ENCODE measurements at regions not wholly inside any gene's neighbourhood (a gene's known extent, or its start where the extent isn't known, plus 50 kb on each side); places are given as distances from the start of the nearest gene placed in this dataset.

- intact Hi-C loops (cut with DNase I; ENCODE audit: low total_unique reads) = no loop called here
- H3K27me3 ChIP-seq = no peaks in the 10 kb centered on the region
- no peak overlapping the region for H3K27ac ChIP-seq
- no peak for TF ChIP-seq POLR2AphosphoS5 (IDR thresholded peaks at IDR 0.05)
- TF ChIP-seq, protein P1, sequence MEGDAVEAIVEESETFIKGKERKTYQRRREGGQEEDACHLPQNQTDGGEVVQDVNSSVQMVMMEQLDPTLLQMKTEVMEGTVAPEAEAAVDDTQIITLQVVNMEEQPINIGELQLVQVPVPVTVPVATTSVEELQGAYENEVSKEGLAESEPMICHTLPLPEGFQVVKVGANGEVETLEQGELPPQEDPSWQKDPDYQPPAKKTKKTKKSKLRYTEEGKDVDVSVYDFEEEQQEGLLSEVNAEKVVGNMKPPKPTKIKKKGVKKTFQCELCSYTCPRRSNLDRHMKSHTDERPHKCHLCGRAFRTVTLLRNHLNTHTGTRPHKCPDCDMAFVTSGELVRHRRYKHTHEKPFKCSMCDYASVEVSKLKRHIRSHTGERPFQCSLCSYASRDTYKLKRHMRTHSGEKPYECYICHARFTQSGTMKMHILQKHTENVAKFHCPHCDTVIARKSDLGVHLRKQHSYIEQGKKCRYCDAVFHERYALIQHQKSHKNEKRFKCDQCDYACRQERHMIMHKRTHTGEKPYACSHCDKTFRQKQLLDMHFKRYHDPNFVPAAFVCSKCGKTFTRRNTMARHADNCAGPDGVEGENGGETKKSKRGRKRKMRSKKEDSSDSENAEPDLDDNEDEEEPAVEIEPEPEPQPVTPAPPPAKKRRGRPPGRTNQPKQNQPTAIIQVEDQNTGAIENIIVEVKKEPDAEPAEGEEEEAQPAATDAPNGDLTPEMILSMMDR (IDR thresholded peaks at IDR 0.05) = no peak
- no peaks in the 10 kb centered on the region for H3K4me1 ChIP-seq
- no peak for DNase-seq (ENCODE audit: low spot score in 2 of 2)
- no peak overlapping the region for H3K4me3 ChIP-seq
- no peaks in the 10 kb centered on the region for H3K9me3 ChIP-seq
- no peaks in the 10 kb centered on the region for H3K36me3 ChIP-seq
These were observed 119.4 kb downstream of the MFAP3L start for GRCh38 chr4:169906821-169907220.

DNA sequence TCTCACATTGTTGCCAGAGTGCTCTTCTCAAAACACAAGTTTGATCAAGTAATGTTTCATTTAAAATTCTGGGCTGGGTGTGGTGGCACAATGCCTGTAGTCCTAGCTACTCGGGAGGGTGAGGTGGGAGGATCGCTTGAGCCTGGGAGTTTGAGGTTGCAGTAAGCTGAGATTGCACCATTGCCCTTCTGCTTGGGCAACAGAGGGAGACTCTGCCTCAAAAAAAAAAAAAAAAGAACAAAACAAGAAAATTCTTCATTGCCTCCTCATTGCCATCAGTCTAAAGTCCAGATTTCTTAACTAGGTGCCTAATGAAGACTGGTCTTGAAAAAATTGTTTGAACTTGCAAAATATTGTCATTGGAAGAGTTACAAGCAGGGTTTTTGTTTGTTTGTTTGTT lies 120.1 kb downstream of the MFAP3L start:
- H3K9me3 ChIP-seq = no peaks in the 10 kb centered on the region
- H3K4me1 ChIP-seq = no peaks in the 10 kb centered on the region
- H3K27me3 ChIP-seq = no peaks in the 10 kb centered on the region
- TF ChIP-seq, protein P1 (IDR thresholded peaks at IDR 0.05) = no peak
- TF ChIP-seq POLR2AphosphoS5 (IDR thresholded peaks at IDR 0.05) (no peak), POLR2A (IDR thresholded peaks at IDR 0.05) (no peak)
- intact Hi-C loops (cut with DNase I; ENCODE audit: low total_unique reads) = no loop called here
- no peak overlapping the region for H3K4me3 ChIP-seq
- no peaks in the 10 kb centered on the region for H3K36me3 ChIP-seq
- no peak for DNase-seq (ENCODE audit: low spot score in 2 of 2)
- no peak overlapping the region for H3K27ac ChIP-seq

DNA sequence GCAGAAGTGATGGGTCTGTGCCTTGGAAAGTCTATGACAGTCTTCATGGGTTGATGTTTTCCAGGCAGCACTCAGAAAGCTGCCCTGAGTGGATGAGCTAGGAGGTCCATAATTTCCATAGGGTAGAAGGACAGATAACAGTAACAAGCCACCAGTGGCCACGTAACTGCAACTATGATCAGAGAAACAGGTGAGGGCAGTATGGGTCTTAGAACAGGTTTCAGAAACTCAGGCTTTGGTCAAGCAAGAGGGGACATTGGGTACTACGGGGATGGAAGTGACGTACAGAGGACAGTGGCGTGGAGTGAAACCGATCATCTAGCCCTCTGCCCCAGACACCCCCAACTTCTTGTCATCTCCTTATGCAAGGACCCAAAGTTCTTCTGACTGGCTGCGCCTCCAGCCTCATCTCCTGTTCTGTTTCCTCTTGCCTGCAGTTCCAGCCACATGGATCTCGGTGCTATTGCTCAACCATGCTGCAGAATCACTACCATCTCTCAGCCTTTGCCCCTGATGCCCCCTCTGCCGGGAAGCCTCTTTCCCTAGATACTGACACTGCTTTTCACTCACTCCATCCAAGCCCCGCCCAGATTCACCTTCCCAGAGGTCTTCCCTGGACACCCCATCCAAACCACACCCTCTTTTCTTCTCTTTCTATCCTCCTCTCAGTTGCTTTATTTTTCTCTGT lies 123.4 kb downstream of the MFAP3L start:
- H3K36me3 ChIP-seq = no peaks in the 10 kb centered on the region
- DNase-seq (ENCODE audit: low spot score in 2 of 2) = no peak

DNA sequence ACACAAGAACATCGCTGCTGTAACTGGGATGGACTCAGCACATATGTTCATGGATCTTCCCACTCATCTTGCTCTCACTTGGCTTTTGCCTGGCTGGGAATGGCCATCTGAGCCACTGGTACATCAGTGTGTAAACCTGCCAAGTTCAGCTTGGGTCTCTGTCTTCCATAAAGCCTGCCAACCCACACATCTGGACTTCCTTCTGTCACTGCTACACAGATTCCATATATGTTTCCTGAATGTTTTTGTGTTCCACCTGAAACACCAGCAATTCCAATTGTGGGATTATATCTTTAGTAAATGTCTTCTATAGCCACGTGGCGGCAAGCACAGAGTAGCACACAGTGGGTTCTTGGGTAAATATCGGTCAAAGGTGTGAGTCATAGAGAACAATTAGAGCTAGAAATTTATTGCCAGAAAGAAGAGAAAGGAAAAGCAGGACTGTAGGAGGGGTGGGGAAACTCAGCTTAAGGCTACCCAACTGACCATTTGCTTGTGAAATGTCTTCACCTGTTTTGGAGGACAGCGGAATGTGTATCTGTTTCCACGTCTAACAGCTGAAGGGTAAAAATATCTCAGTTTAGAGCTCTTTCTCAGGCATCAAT lies 125.9 kb downstream of the MFAP3L start:
- no peak overlapping the region for H3K4me3 ChIP-seq
- no peak for DNase-seq (ENCODE audit: low spot score in 2 of 2)
- H3K4me1 ChIP-seq = no peaks in the 10 kb centered on the region
- TF ChIP-seq POLR2AphosphoS5 (IDR thresholded peaks at IDR 0.05) = no peak
- TF ChIP-seq POLR2A (IDR thresholded peaks at IDR 0.05) = no peak
- TF ChIP-seq, protein P1 (IDR thresholded peaks at IDR 0.05) = no peak
- intact Hi-C loops (cut with DNase I; ENCODE audit: low total_unique reads) = no loop called here
- no peaks in the 10 kb centered on the region for H3K36me3 ChIP-seq
- H3K27me3 ChIP-seq = no peaks in the 10 kb centered on the region
- no peak overlapping the region for H3K27ac ChIP-seq
- no peaks in the 10 kb centered on the region for H3K9me3 ChIP-seq

More for the DNA sequence above, 123.4 kb downstream of the MFAP3L start:
- intact Hi-C loops (cut with DNase I; ENCODE audit: low total_unique reads) = no loop called here
- Histone ChIP-seq H3K9me3 (no peaks in the 10 kb centered on the region), H3K27me3 (no peaks in the 10 kb centered on the region), H3K4me1 (no peaks in the 10 kb centered on the region), H3K4me3 (no peak overlapping the region), H3K27ac (no peak overlapping the region)
- TF ChIP-seq POLR2AphosphoS5 (IDR thresholded peaks at IDR 0.05) (no peak), POLR2A (IDR thresholded peaks at IDR 0.05) (no peak)
- TF ChIP-seq, protein P1 (IDR thresholded peaks at IDR 0.05) = no peak

DNA sequence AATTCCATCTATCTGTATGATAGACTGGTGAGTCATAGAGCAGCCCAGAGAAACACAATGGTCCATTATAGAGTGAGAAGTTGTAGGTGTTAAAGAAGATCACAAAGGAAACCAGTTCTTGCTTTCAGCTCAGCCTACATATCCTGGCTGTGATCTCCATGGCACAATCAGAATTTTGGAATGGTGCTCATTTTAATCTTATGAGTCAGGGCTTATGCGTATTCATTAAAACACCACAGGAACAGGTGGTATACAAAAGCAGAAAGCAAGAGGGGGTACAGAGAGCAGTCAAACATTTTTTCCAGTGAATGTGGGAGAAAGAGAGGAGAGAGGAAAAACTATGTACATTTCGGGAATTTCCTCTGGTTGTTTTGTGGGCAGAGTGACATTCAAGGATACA lies 126.9 kb downstream of the MFAP3L start:
- Histone ChIP-seq H3K27ac (no peak overlapping the region), H3K36me3 (no peaks in the 10 kb centered on the region), H3K4me1 (no peaks in the 10 kb centered on the region), H3K9me3 (no peaks in the 10 kb centered on the region), H3K27me3 (no peaks in the 10 kb centered on the region), H3K4me3 (no peak overlapping the region)
- DNase-seq (ENCODE audit: low spot score in 2 of 2) = no peak
- TF ChIP-seq POLR2A (IDR thresholded peaks at IDR 0.05) = no peak
- no peak for TF ChIP-seq POLR2AphosphoS5 (IDR thresholded peaks at IDR 0.05)
- TF ChIP-seq, protein P1 (IDR thresholded peaks at IDR 0.05) = no peak
- intact Hi-C loops (cut with DNase I; ENCODE audit: low total_unique reads) = no loop called here

Measured in breast epithelium (tissue), 4 donors.